ENCODE measurements at regions not wholly inside any gene's neighbourhood (a gene's known extent, or its start where the extent isn't known, plus 50 kb on each side); places are given as distances from the start of the nearest gene placed in this dataset.

- no peak overlapping the region for H3K4me3 ChIP-seq (ENCODE audit: low read depth, low read length)
- TF ChIP-seq, protein P1, sequence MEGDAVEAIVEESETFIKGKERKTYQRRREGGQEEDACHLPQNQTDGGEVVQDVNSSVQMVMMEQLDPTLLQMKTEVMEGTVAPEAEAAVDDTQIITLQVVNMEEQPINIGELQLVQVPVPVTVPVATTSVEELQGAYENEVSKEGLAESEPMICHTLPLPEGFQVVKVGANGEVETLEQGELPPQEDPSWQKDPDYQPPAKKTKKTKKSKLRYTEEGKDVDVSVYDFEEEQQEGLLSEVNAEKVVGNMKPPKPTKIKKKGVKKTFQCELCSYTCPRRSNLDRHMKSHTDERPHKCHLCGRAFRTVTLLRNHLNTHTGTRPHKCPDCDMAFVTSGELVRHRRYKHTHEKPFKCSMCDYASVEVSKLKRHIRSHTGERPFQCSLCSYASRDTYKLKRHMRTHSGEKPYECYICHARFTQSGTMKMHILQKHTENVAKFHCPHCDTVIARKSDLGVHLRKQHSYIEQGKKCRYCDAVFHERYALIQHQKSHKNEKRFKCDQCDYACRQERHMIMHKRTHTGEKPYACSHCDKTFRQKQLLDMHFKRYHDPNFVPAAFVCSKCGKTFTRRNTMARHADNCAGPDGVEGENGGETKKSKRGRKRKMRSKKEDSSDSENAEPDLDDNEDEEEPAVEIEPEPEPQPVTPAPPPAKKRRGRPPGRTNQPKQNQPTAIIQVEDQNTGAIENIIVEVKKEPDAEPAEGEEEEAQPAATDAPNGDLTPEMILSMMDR (IDR thresholded peaks at IDR 0.05; ENCODE audit: low read depth, low read length, missing control alignments): no peak
- no peak for DNase-seq (ENCODE audit: low read depth)
Measured at GRCh38 chr18:73279498-73279897, 411.7 kb upstream of the NETO1 start.

- no peak for DNase-seq (ENCODE audit: low read depth)
- no peak overlapping the region for H3K4me3 ChIP-seq (ENCODE audit: low read depth, low read length)
- TF ChIP-seq, protein P1 (IDR thresholded peaks at IDR 0.05; ENCODE audit: low read depth, low read length, missing control alignments): no peak
Measured at GRCh38 chr18:73274812-73275621, 407.2 kb upstream of the NETO1 start.

DNA sequence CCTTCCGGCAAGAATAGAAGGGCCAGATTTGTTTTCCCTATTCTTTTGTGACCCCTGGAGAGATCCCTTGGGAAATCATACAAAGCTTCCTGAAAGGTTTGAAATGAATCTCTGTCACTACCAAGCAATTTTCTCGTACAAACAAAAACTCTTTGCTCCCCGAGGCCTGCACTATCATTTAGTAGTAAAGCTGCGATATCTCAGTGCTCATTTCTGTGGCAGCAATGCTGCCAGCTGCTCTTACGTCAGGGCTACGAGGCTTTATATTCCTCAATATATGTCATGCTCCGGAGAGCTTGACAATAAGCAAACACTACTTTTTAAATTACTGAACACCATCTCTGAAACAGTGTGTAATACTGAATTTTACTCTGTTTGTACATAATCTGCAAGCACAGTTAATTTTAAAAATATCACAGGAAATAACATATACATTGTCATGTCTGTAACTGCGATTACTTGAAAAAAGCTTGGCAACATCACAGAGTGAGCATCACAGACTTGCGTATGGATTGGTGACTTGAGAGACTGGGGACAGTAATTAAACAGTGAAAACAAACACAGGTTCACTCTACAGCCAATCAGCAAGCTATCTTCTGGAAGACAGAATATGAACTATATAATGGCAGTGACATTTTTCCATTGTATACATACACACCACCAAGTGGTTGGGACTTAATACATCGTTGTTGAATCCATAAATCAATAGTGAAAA, 403.3 kb upstream of the NETO1 start:
- TF ChIP-seq, protein P1 (IDR thresholded peaks at IDR 0.05; ENCODE audit: low read depth, low read length, missing control alignments): no peak
- no peak overlapping the region for H3K4me3 ChIP-seq (ENCODE audit: low read depth, low read length)
- no peak for DNase-seq (ENCODE audit: low read depth)

GRCh38 chr18:73264562-73264921, 396.8 kb upstream of the NETO1 start:
- no peak for DNase-seq (ENCODE audit: low read depth)
- TF ChIP-seq, protein P1 (IDR thresholded peaks at IDR 0.05; ENCODE audit: low read depth, low read length, missing control alignments): no peak
- H3K4me3 ChIP-seq (ENCODE audit: low read depth, low read length): no peak overlapping the region

DNA sequence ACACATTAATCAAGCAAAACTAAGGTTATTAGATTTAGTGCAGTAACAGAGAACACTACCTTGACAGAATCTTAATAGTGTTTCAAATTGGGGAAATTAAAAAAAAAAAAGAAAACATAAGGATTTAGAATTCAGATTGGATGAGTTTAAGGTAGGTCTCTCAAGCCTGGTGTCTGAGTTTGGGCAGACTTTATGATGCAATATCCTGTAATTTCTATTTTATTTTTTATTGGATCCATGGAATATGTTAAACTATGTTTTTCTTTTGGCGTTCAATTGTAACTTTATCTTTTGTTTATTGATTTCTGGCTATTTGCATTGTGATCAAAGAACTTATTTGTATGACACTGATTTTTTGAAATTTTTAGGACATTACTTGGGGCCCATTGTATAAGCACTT, 394.1 kb upstream of the NETO1 start:
- H3K4me3 ChIP-seq (ENCODE audit: low read depth, low read length): no peak overlapping the region
- no peak for DNase-seq (ENCODE audit: low read depth)
- TF ChIP-seq, protein P1 (IDR thresholded peaks at IDR 0.05; ENCODE audit: low read depth, low read length, missing control alignments): no peak

DNA sequence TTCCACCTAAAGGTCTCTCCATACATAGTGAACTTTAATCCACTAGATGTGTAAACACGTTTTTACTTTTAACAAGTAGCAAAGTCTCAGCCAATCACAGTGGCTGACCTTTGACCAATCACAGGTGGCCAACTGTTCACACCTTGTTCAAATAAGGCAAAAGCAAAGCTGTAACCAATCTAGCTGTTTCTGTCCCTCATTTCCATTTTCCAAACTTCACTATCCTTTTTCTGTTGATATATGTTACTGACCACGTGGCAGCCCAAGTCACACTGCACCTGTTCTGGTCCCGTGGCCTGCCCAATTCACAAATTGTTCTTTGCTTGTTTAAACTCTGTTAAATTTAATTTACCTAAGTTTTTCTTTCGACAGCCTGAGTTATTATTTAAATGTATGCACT, 393.5 kb upstream of the NETO1 start:
- TF ChIP-seq, protein P1 (IDR thresholded peaks at IDR 0.05; ENCODE audit: low read depth, low read length, missing control alignments): no peak
- no peak overlapping the region for H3K4me3 ChIP-seq (ENCODE audit: low read depth, low read length)
- no peak for DNase-seq (ENCODE audit: low read depth)

All from GM12864 (cell line).